Fibroblast of peridontal ligament (primary cell): ENCODE measurements at regions not wholly inside any gene's neighbourhood (a gene's known extent, or its start where the extent isn't known, plus 50 kb on each side); places are given as distances from the start of the nearest gene placed in this dataset.
A peak's percentile ranks its signal among the peaks of the same experiment; 100 is the strongest.

ENCODE experiments used
- DNase-seq: peaks from one replicate; pipeline ENCODE4 v3.0.0-alpha.2; 2010; ENCODE audit errors: extremely low read depth

DNA sequence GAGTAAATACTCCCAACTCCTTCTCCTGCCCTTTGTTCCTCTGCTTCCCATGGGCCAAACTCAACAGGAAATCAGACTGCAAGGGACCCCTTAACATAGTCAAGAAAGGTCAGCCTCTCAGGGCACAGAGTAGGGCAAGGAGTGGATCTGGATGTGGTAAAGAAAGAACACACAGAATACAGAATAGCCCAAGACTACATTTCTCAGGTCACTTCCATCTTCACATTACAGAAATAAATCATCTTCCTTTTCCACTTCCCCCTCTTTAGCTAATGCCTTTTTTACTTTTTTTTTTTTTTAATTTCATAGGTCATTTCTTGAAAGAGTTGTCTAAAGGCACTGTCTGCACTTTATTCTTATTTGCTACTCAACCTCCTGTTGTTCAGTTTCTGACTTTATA is 558.3 kb downstream of the TNS1 start:
- DNase-seq = no peak

DNA sequence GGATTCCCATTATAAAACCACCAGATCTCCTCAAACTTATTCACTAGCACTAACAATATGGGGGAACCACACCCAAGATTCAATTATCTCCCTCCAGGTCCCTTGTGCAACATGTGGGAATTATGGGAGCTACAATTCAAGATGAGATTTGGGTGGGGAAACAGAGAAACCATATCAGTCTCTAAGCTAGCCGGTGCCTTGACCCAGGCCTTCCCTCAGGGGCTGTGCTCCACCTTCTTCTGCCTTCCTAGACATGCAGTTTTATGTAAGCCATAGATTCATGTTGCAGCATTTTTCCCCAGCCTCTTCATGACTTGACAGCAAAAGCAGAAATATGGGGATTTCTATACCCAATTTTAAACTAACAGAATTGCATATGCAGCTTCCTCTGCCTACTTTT is 559.2 kb downstream of the TNS1 start:
- no peak for DNase-seq

DNA sequence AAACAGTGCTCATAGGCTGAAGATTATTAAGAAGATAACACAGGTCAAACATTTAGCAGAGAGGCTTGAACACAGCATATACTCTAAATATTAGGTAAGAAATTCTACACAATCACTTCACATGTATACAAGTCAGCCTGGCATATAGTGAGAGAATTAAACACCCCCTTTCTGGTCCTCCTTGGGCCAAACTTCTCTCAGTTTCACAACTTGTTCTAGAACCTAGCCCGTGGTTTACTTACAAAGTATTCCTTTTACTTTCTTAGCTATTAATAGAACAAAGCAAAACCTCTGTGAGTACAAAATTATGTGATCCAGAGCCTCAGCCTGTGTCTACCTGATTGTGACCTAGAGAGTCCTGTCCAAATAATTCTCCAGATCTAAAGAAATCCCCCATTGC is 562.8 kb downstream of the TNS1 start:
- no peak for DNase-seq

DNA sequence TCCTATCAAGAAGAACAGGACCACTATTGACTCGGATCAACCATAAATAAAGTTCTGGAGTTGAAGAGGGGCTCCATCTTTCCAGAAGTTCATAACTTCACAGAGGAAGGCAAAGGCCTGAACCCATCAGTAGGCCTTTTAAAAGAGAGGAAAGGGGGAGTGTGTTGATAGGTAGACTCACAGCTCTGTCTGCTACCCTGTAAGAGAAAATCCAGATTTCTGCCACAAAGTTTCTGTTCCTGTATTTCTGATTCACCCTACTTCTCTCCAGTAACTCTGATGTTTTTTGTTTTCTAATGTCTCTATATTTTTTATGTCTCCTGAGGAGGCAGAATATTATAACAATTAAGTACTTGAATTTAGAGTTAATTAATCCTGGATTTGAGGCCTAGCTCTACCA is 564.0 kb downstream of the TNS1 start:
- no peak for DNase-seq

DNA sequence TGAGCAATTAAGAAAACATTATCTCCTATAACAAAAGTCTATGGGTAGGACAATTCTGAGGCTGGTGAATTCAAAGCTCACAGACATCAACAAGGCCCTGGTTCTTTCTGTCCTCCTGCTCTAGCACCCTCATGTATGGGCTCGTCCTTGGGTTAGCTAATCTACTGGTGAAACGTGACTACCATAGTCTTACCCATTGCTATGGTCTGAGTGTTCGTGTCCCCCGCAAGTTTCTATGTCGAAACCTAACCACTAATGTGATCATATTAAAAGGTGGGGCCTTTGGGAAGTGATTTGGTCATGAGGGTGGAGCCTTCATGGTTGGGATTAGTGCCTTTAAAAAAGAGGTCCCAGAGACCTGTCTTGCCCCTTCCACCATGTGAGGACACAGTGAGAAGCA is 564.7 kb downstream of the TNS1 start:
- no peak for DNase-seq

DNA sequence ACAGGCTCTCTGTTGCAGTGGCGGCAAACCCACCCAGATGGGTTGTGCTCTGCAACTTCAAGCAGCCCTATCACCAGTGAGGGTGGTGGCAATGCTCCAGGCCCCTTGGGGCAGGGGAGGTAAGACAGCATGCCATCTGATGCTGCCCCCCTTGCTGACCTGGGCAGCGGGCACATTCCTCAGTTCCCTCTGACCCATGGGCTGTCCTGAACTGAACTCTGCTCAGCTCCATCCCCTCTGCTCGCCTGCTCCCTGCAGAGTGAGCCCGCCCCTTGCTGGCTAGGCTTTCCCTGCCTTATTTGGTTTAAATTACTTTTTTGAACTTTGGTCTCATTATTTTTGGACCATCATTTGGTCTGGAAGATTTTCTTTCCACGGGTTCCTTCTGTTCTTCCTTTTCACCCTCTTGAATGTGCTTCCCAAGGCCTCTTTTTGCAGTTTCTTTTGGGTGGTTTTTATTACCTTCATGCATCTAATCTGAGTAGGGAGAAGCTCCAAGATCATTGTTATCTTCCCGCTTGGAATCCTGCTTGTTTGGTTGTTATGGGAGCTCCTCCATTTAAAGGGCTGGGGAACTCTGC is 565.4 kb downstream of the TNS1 start:
- DNase-seq = no peak

DNA sequence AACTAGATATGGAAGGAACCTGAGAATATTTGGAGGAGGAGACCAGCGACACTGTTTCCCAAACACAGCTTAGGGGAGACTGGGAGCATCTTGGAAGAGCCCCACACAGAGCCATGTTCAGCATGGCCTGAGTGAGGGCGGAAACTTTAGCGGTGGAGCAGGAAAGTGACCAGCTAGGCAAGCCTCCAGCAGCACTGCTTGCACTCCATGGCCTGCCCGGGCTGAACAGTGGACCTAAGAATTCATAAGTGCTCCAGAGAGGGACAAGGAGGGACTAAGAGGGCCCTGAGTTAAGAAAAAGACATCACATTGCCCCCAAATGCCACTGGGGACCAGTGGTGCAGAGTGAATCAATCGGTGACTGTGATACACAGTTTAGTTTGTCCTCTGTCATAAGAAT is 566.4 kb downstream of the TNS1 start:
- DNase-seq = no peak

DNA sequence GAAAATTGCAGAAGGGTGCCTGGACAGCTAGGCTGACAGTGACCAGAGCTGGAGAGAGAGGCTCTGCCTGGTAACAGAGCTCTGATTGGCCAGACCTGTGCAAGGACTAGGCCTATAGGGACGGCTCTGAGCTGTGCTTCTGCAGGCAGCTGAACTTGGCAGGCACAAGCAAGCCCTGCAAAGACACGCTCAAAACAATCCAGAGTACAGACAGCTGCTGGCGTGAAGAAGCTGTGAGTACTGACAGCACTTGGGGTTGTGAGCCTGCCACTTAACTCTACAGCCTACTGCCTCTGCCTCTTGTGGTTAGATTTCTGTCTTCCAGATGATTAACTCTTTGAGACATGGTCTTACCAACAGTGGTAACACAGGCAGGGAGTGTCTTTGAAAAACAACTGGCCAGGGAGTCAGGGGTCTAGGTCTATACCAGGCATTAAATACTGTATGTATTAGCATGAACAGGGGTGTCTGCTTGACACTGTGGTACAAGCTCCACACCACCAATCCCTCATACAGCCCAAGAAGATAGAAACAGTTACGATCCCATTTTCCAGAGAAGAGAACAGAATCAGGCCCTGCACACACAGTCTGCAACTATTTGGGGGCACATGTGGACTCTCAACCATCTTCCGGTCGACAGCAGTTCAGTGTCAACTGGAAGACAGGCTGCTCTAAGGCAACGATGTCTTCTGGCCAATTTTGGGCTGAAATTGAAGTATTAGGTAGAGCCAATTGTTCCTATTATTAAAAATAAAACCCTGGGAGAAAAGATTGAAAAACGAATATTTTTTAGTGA is 568.4 kb downstream of the TNS1 start:
- peak; percentile 97 for DNase-seq

DNA sequence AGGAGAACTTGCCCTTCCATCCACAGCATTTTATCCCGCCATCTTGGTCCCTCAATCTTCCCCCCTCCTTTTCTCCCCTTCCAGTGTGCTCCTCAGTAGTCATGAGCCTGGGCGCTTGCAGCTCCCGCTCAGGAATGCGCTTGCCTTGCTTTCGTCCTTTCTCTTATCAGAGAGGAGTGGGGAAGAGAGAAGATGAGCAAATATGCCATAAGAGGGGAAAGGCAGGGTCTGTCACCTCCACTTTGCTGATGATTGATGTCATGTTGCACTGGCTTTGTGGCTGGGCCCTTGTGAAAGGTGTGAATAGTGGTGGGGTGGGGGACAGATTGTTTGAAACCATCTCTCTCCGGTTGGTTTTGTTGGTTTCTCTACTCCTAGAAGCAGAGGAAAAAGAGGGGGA is 569.3 kb downstream of the TNS1 start:
- DNase-seq = no peak

DNA sequence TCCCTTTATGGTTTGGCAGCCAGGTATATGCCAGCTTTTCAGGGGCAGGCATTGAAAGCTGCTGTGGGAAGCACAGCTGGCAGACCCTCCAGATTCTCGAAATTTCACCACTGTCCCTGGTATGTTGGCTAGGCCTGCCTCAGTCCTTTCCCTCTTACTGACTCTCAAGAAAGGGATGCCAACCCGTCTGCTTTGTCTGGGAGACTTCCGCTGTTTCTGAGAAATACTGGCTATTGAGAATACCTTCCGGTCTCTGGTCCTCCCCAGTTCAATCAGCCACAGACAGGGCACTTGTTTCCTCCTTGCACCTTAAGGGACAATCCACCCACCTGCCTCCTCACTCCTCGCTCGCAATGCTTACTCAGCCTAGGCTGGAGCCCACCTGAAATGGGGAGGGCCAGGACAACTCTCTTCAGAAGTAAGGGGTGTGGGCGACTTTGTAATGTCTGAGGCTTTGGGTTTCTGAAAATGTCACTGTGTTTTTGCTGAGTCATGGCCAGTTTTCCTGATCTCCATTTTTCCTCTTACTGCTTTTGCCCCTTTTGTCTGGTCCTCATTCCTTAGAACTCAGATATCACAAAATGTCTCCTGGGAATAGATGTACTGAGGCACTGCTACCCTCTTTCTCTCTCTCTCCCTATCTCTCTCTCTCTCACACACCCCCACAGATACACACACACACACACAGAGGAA is 571.1 kb downstream of the TNS1 start:
- DNase-seq = peak; percentile 33

DNA sequence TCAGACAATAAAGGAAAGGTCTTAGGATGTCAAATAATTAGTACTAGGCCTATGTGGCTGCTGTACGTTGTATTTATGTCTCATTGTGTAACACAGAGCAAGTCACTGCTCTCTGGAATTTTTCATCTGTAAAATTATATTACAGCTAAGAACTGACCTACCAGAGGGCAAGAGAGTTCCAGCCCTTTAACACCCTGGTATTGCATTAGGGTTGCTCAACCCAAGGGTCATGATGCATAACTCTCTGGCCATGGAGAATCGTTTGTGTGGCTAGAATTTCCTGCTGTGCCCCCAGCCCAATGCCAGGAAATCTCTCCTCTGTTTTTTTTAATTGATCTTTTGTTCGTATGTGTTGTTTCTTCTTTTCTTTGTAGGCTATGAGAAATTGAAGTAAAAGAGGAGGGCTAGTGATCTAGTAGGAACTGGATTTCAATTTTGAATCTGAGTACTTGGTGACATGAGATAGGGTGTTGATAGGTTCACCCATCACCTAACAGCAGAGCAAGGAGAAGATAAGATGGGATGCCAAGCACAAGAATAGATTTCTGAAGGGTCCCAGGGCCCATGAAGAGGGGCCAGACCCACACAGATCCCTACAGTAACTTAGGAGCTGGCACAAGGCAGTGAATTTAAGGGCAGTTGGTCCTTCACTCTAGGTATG is 571.2 kb upstream of the TNP1 start:
- peak; percentile 76 for DNase-seq

DNA sequence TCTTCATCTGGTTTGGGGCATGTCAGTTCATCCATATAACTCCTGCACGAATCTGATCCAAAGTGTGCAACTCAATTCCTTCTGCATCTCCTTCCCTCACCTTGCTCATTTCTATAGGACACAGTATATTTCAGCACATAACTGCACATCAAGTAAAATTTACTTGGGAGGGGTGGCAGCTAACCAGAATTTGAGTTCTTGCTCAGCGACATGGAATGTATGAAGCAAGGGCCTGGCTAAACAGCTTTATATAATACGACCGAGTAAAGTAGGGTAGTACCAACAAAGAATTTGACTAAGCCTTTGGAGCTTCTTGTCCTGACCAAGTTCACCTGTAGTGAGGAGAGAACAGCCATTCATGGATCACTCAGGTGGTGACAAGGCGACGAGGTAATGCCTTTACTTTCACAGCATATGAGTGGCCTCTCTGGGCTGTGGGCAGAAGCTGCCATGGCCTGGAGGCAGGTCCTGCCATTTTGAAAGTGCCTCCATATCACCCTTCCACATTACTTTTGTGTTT is 570.2 kb upstream of the TNP1 start:
- peak; percentile 70 for DNase-seq

DNA sequence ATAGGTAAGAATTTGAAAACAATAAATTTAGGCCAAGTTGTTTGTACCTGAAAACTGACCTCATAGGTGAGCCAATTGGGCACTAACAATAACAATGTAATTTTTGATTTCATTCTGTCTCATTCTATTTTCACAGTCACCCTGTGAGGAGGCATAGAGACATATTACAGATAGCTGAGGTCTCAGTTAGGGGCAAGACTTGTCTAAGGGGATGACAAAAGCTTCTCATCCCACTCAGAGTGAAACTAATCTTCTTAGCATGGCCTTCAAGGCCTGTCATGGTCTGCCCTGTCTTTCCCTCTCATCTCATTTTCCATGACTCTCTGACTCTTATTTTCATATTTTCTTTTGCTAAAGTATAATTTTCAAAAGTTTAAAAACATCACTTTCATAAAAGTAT is 562.0 kb upstream of the TNP1 start:
- DNase-seq = no peak

DNA sequence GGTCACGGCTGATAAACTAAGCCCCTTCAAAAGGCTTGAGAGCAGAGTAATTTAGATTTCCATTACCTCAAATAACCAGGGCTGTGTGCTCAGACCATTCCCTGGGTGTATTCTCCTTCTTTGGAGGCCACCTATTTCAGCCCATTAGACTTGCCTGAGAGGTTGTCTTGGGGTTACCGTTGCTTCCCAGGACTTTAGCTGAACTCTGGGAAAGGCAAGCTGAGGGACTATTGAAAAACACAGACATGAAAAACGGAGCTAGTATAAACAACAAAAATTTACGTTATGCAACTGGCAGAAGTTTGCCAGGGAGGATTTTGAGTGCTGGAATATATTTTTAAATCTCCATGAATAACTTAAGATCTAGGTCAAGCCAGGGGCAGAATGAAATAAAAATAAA is 561.0 kb upstream of the TNP1 start:
- DNase-seq = peak; percentile 43

DNA sequence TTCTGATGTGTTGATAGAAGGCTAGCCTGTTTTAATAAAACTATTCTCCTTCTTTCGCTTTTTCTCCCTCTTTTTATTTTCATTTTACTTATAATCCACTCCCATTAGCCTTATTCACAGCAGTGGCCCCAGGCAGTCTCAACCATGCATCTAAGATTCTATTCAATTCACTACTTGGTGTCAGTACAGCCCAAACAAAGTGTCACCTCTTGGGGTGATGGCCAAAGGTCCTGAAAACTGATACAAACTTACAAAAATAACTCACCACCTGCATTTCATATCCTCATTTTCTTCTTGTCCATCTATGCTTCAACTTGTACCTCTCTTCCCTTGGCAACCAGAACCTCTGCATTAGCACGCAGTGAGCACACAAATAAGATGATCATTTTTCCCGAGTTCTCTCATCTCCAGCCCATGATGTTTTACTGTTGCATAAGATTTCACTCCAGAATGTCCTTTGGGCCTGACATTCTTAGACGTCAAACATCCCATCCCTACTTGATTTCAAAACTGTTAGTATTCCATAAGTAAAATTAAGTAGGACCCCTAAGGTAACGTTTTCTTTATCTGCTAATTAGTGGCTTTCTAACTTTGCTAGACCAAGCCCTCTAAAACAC is 559.3 kb upstream of the TNP1 start:
- DNase-seq = no peak

DNA sequence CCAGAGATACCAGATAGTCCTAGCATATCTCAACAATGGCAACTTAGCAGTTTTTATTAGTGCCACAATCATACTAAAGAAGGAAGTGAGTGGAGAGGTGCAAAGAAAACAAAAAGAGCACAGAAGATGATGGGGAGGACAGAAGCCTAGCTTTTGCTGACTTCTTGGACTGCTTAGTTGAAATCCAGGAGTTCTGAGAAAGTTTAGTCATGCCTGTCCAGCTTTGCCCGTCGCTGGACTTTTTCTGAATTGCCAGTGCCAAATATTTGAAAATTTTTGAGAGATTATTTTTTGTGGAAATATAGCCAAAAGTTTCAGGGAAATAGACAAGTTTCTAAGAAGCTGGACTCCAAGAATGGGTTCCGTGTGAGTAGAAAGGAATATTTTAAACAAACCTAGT is 558.7 kb upstream of the TNP1 start:
- no peak for DNase-seq

DNA sequence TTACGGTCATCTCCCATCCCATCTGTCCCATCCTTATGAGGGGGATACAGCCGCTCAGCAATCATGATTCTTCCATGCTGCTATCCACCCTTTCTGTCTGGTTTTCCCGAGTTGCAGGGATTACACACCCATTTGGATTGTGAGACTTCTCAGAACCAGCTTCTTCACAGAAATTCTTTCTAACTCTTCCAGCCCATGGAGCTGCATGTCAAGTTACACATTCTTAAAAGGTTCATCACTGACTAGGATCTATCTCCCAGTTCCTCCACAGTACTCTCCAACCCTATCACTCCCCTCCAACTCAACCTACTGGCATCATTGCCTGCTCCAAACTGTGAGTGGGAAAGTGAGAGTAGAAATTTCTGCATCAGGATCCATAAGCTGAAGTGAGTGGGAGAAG is 558.2 kb upstream of the TNP1 start:
- DNase-seq = peak; percentile 56

DNA sequence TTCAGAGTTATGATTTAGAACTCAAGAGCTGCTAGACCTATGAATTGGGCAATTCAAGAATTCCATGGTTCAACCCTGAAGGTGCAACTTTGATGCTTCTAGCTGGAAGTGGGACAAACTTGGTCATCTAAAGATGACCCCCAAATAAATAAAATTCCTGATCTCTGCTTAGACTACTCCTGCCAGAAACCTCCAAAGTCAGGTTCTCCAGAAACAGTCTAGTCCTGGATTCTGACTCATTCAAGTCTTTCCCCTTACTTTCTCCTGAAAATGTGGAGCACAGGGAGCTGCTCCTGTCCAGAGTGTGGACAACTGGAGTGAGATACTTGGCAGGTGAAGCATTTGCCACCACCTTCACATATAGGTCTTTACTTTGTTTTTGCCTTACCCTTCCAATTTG is 557.7 kb upstream of the TNP1 start:
- no peak for DNase-seq

DNA sequence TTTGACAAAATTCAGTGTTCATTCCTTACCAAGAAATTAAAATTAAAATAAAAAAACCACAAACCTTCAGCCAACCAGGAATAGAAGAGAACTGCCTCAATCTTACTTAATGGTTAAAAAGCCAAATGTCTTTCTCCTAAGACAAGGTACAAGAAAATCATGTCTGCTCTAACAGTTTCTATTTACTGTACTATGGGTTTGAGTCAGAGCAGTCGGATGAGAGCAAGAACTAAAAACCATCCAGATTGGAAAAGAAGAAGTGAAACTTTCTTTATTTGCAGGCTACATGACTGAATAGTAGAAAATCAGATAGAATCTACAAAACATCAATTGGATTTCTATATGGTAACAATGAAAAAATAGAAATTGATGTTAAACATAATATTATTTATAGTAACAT is 555.5 kb upstream of the TNP1 start:
- DNase-seq = no peak

DNA sequence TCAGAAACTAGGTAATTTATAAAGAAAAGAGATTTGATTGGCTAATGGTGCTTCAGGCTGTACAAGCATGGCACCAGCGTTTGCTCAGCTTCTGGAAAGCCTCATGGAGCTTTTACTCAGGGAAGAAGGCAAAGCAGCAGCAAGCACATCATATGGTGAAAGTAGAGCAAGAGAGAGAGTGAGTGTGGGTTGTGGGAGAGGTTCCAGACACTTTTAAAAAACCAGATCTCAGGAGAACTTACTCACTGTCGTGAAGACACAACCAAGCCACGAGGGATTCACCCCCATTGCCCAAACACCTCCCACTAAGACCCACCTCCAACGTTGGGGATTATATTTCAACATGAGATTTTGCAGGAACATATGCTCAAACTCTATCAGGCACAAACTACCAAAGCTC is 554.6 kb upstream of the TNP1 start:
- no peak for DNase-seq

DNA sequence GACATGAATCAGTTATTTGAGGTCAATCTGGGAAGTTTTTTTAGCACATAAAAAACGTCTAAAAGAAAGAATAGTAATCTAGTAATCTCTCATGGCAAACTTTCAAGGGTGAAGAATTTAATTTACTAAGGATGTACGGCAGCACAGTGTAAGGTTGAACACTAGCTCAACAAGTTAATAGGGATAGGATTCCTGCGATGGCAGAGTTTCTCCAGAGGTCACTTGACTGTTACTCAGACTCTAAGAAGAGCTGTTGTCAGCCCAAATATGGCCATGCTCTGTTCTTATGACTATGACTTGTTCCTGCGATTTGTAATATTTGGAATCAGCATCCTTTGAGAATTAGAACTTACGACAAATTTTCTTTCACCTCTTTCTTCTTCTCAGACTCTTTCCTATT is 553.3 kb upstream of the TNP1 start:
- DNase-seq = no peak

DNA sequence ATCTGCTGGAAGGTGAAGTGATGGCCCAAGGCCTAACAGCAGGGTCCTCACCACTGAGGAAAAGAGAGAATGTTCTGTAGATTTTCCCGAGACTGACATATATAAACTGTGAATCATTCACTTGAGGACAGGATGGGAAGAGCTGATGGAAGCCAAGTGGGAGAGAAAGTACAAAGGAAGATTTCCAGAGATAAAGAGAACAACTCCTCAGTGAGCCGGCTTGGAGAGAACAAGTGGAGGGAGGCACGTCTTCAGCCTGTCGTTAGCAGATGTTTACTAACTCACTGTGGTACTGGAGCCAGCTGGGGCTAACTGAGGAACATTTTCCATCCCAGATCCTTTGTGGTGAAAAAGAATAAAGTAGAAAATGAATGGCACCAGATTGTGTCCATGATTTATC is 552.9 kb upstream of the TNP1 start:
- no peak for DNase-seq
